ENCODE measurements at regions not wholly inside any gene's neighbourhood (a gene's known extent, or its start where the extent isn't known, plus 50 kb on each side); places are given as distances from the start of the nearest gene placed in this dataset.

- intact Hi-C loops (cut with DNase I) = no loop called here
- Histone ChIP-seq H3K4me1 (no peaks in the 10 kb centered on the region), H3K4me3 (no peak overlapping the region), H3K27ac (no peak overlapping the region), H3K36me3 (no peaks in the 10 kb centered on the region), H3K9me3 (no peaks in the 10 kb centered on the region), H3K27me3 (no peaks in the 10 kb centered on the region)
- 61 to 68% methylated on average over 2 of the region's 2 CpGs for WGBS, 2 donors
- no peak for DNase-seq
- TF ChIP-seq CTCF (IDR thresholded peaks at IDR 0.05) (no peak), POLR2A (IDR thresholded peaks at IDR 0.05) (no peak)
Measured at GRCh38 chr10:57113545-57113944, 752.5 kb upstream of the ZWINT start.

GRCh38 chr10:57102236-57102635, 741.2 kb upstream of the ZWINT start:
- Histone ChIP-seq H3K9me3 (no peaks in the 10 kb centered on the region), H3K36me3 (no peaks in the 10 kb centered on the region), H3K27me3 (no peaks in the 10 kb centered on the region), H3K27ac (no peak overlapping the region), H3K4me3 (no peak overlapping the region), H3K4me1 (no peaks in the 10 kb centered on the region)
- DNase-seq = no peak
- TF ChIP-seq CTCF (IDR thresholded peaks at IDR 0.05) = no peak
- TF ChIP-seq POLR2A (IDR thresholded peaks at IDR 0.05) = no peak
- intact Hi-C loops (cut with DNase I) = no loop called here
- WGBS, 2 donors = 6 to 9% methylated on average over 1 of the region's 1 CpG

GRCh38 chr10:57098146-57098545, 737.1 kb upstream of the ZWINT start:
- no peaks in the 10 kb centered on the region for H3K4me1 ChIP-seq
- no peaks in the 10 kb centered on the region for H3K36me3 ChIP-seq
- WGBS, 2 donors = 32 to 34% methylated on average over 2 of the region's 2 CpGs
- no peak for TF ChIP-seq POLR2A (IDR thresholded peaks at IDR 0.05)
- no peak for TF ChIP-seq CTCF (IDR thresholded peaks at IDR 0.05)
- no peaks in the 10 kb centered on the region for H3K9me3 ChIP-seq
- intact Hi-C loops (cut with DNase I) = no loop called here
- no peak for DNase-seq
- H3K27ac ChIP-seq = no peak overlapping the region
- no peaks in the 10 kb centered on the region for H3K27me3 ChIP-seq
- no peak overlapping the region for H3K4me3 ChIP-seq

GRCh38 chr10:57096044-57096443, 735.0 kb upstream of the ZWINT start:
- no peaks in the 10 kb centered on the region for H3K4me1 ChIP-seq
- DNase-seq = no peak
- intact Hi-C loops (cut with DNase I) = no loop called here

GRCh38 chr10:57094965-57095364, 733.9 kb upstream of the ZWINT start:
- WGBS, 2 donors = 74% methylated on average over 6 of the region's 7 CpGs; no CpG with 5 or more reads in 1 of the 2 donors
- no peaks in the 10 kb centered on the region for H3K9me3 ChIP-seq
- no peak overlapping the region for H3K27ac ChIP-seq
- intact Hi-C loops (cut with DNase I) = no loop called here
- H3K27me3 ChIP-seq = no peaks in the 10 kb centered on the region
- no peak for TF ChIP-seq POLR2A (IDR thresholded peaks at IDR 0.05)
- TF ChIP-seq CTCF (IDR thresholded peaks at IDR 0.05) = no peak
- DNase-seq = no peak
- no peak overlapping the region for H3K4me3 ChIP-seq
- H3K36me3 ChIP-seq = no peaks in the 10 kb centered on the region
- H3K4me1 ChIP-seq = no peaks in the 10 kb centered on the region

More at GRCh38 chr10:57096044-57096443, 735.0 kb upstream of the ZWINT start:
- Histone ChIP-seq H3K36me3 (no peaks in the 10 kb centered on the region), H3K9me3 (no peaks in the 10 kb centered on the region), H3K27ac (no peak overlapping the region), H3K27me3 (no peaks in the 10 kb centered on the region), H3K4me3 (no peak overlapping the region)
- TF ChIP-seq CTCF (IDR thresholded peaks at IDR 0.05) (no peak), POLR2A (IDR thresholded peaks at IDR 0.05) (no peak)
- WGBS, 2 donors = 90 to 100% methylated on average over 2 of the region's 3 CpGs

Data from esophagus squamous epithelium (tissue), 5 donors.